ENCODE measurements at regions not wholly inside any gene's neighbourhood (a gene's known extent, or its start where the extent isn't known, plus 50 kb on each side); places are given as distances from the start of the nearest gene placed in this dataset.

DNA sequence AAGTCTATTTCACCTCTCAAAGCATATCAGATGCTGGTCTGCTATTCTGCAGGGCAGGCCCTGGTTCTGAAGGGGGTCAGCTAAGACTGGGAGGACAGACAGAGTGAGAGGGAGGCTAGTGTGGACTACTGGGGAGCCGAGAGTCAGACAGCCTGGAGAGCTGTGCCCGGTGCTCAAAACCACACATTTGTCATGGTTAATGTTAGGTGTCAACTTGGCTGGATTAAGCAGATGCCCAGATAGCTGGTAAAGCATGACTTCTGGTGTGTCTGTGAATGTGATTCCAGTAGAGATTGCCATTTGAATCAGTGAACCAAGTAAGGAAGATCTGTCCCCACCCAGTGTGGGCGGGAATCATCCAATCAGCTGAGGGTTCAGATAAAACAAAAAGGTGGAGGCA lies 102.6 kb downstream of the SNX19 start:
- H3K4me1 Mint-ChIP-seq: no peaks in the 10 kb centered on the region
- no peak overlapping the region for H3K4me3 Mint-ChIP-seq
- CTCF ChIA-PET: no interaction called here
- ATAC-seq (ENCODE audit: low read depth) (no peak), DNase-seq (no peak)
- peaks cover 20% of the 10 kb centered on the region for H3K27me3 Mint-ChIP-seq
- no peaks in the 10 kb centered on the region for H3K36me3 Mint-ChIP-seq (ENCODE audit: low read depth)
- no peak overlapping the region for H3K27ac Mint-ChIP-seq
- TF ChIP-seq, protein P1, sequence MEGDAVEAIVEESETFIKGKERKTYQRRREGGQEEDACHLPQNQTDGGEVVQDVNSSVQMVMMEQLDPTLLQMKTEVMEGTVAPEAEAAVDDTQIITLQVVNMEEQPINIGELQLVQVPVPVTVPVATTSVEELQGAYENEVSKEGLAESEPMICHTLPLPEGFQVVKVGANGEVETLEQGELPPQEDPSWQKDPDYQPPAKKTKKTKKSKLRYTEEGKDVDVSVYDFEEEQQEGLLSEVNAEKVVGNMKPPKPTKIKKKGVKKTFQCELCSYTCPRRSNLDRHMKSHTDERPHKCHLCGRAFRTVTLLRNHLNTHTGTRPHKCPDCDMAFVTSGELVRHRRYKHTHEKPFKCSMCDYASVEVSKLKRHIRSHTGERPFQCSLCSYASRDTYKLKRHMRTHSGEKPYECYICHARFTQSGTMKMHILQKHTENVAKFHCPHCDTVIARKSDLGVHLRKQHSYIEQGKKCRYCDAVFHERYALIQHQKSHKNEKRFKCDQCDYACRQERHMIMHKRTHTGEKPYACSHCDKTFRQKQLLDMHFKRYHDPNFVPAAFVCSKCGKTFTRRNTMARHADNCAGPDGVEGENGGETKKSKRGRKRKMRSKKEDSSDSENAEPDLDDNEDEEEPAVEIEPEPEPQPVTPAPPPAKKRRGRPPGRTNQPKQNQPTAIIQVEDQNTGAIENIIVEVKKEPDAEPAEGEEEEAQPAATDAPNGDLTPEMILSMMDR (IDR thresholded peaks at IDR 0.05): no peak
- no peaks in the 10 kb centered on the region for H3K9me3 Mint-ChIP-seq
- intact Hi-C loops (cut with micrococcal nuclease): no loop called here
- POLR2A ChIA-PET: no interaction called here

DNA sequence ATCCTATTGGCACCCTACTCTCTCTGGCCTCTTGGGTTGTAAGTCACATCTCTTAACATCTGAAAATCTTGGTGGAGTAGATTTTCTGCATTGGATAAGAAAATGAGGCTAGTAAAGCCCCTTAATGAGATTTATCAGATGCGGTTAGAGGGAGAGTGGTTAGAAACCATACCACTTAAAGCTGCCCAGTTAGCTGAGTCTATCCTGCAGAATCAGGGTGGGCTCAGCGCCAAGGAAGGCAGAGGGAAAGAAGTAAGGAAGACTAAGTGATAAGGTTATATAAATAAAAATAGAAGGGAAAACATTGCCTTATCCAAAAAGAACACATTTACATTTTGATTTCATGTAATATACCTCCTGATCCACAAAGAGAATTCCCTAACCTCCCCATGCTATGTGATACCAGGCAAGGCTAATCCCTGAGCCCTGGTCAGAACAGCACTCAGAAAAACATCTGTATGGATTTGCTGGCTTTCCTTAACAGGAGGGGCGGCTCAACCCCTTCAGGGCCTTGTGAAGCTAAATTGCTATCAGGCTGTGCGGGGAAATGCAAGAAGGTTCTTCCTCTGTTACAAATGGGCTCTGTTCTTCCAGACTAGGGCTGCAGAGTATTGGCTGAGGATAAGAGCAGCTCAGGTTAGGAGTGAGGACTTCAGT lies 101.7 kb downstream of the SNX19 start:
- TF ChIP-seq, protein P1 (IDR thresholded peaks at IDR 0.05): no peak
- ATAC-seq (ENCODE audit: low read depth) (no peak), DNase-seq (no peak)
- ChIA-PET CTCF (no interaction called here), POLR2A (no interaction called here)
- intact Hi-C loops (cut with micrococcal nuclease): no loop called here
- Mint-ChIP-seq H3K27ac (no peak overlapping the region), H3K36me3 (ENCODE audit: low read depth) (no peaks in the 10 kb centered on the region), H3K4me1 (no peaks in the 10 kb centered on the region), H3K27me3 (peaks cover 21% of the 10 kb centered on the region), H3K9me3 (no peaks in the 10 kb centered on the region), H3K4me3 (no peak overlapping the region)

DNA sequence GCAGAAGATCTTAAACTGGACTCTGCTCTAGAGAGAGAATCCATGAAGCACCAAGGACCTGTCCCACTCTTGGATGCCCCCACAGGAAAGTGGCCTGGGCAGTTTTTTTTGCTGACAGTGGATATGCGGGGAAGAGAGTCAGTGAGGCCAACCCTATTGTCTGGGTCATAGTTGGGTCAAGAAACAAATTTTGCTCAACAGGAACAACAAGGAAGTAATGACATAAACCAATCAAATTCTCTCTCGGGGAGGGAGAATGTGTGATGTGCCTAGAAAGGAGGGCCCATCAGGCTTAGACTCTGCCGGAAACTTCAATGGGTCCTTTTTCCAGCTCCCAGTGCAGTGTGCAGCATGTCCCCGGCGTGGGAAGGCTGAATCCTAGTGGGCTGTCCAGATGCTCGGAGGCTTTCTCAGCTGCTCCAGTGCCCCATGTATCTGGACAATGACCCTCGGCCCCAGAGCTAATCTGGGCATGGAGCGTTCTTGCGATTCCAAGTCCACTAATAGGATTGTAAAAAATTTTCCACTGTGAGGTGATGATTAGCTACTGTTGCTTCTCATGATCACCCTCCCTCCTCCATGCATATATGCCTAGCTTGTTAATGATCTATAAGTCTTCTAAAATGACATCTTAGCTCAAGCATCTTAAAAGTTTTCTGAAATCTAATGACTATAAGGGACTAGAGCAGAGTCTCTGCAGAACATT lies 101.0 kb downstream of the SNX19 start:
- Mint-ChIP-seq H3K27ac (no peak overlapping the region), H3K4me1 (no peaks in the 10 kb centered on the region), H3K4me3 (no peak overlapping the region), H3K9me3 (no peaks in the 10 kb centered on the region), H3K27me3 (peaks cover 19% of the 10 kb centered on the region), H3K36me3 (ENCODE audit: low read depth) (no peaks in the 10 kb centered on the region)
- ATAC-seq (ENCODE audit: low read depth): no peak
- no peak for DNase-seq
- ChIA-PET POLR2A (no interaction called here), CTCF (no interaction called here)
- intact Hi-C loops (cut with micrococcal nuclease): no loop called here
- TF ChIP-seq, protein P1 (IDR thresholded peaks at IDR 0.05): no peak

DNA sequence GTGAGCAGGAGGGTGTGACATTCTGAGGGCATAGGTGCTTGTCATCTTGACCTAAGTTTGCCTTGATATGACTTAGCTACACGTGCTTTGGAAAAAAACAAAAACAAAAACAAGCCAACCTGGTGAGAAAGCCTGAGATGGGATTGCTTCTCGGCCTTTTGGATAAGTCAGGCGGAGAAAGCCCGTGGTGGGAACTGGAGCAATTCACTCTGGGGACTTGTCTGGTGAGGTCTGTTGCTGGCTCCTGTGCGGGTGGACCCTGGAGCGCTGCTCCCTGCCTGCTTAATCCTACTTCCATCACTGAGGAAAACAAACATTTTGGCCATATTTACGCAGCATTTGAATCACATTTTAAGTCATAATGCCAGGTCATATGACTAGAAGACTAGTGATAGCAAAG lies 100.3 kb downstream of the SNX19 start:
- Mint-ChIP-seq H3K27me3 (peaks cover 16% of the 10 kb centered on the region), H3K27ac (no peak overlapping the region), H3K9me3 (no peaks in the 10 kb centered on the region), H3K4me1 (no peaks in the 10 kb centered on the region), H3K36me3 (ENCODE audit: low read depth) (no peaks in the 10 kb centered on the region), H3K4me3 (no peak overlapping the region)
- DNase-seq (no peak), ATAC-seq (ENCODE audit: low read depth) (no peak)
- intact Hi-C loops (cut with micrococcal nuclease): no loop called here
- POLR2A ChIA-PET: no interaction called here
- TF ChIP-seq, protein P1 (IDR thresholded peaks at IDR 0.05): no peak
- CTCF ChIA-PET: no interaction called here

DNA sequence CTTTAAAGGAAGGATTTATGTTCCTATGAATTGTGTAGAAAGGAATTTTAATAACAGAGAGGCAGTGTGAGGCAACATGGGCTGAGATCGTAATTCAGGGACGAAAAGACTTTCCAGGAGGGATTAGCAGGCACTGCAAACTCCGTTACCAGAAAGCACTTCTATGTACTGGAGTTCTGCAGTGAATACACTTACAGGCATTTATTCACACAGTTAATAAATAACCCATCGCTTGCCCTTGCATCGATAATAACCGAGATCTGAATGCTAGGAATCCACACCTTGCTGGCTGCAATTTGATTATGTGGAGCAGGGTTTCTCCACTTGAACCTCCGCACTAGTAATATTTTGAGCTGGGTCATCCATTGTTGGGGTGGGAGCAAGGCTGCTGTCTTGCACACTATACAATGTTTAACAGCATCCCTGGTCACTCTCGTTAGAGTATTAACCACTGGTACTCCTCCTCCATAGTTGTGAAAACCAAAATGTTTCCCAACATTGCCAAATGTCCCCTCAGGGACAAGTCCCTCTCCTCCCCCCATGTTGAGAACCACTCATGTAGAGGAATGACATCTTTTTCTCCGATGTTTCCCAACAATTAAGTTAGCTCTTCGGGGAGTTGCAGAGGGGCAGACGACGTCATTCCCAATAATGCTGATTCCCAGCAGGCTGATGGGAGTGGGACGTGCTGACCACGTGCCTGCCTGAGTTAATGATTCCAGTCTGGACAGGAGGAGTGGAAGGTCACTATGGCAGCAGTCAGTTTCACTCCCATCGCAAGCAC lies 99.5 kb downstream of the SNX19 start:
- no peak overlapping the region for H3K27ac Mint-ChIP-seq
- no peaks in the 10 kb centered on the region for H3K4me1 Mint-ChIP-seq
- TF ChIP-seq, protein P1 (IDR thresholded peaks at IDR 0.05): no peak
- DNase-seq (no peak), ATAC-seq (ENCODE audit: low read depth) (no peak)
- ChIA-PET POLR2A (no interaction called here), CTCF (no interaction called here)
- H3K36me3 Mint-ChIP-seq (ENCODE audit: low read depth): no peaks in the 10 kb centered on the region
- peaks cover 15% of the 10 kb centered on the region for H3K27me3 Mint-ChIP-seq
- intact Hi-C loops (cut with micrococcal nuclease): no loop called here
- H3K9me3 Mint-ChIP-seq: no peaks in the 10 kb centered on the region
- H3K4me3 Mint-ChIP-seq: no peak overlapping the region

Measured in activated B cell treated with CpG ODN at 0.5 μM for 24 hours (primary cell).